ENCODE measurements at regions not wholly inside any gene's neighbourhood (a gene's known extent, or its start where the extent isn't known, plus 50 kb on each side); places are given as distances from the start of the nearest gene placed in this dataset.

DNA sequence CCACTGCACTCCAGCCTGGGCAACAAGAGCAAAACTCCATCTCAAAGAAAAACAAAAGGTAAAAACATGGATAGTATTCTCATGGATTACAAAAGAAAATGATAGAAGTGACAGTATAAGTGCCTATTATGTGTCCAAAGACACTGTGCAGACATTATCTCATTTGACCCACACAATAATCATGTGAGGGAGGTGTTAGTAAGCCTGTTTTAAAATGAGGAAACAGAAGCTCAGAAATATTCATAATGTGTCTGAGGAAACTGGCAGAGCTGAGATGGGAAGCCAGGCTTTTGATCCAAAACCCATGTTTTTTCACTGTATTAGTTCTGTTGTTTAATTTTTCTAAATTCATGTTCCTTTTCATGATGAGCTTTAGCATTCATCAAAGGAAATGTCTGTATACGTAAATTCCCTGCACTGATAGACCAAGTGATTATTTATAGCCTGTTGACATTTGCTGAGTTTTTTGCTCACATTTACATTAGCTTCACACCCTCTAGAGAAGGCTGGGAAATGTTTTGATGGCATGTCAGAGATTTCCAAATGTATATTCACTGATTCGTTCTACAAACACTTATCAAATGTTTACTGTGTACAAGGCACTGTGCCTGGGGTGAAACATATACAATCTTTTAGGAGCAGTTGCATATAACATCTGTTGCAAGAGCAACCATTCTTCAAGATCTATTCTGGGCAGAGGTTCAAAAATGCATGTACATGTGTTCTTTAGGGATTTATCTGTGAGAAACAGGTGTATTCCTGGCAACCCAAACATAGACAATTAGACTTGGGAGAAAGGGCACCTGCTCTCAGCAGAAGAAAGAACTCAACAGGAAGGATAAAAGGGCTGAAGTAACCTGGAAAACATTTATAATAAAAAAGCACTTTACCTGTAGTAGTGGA, 331.5 kb downstream of the SAMD5 start:
- no peak for DNase-seq
- TF ChIP-seq POLR2A (IDR thresholded peaks at IDR 0.05; ENCODE audit: low read length) = no peak

DNA sequence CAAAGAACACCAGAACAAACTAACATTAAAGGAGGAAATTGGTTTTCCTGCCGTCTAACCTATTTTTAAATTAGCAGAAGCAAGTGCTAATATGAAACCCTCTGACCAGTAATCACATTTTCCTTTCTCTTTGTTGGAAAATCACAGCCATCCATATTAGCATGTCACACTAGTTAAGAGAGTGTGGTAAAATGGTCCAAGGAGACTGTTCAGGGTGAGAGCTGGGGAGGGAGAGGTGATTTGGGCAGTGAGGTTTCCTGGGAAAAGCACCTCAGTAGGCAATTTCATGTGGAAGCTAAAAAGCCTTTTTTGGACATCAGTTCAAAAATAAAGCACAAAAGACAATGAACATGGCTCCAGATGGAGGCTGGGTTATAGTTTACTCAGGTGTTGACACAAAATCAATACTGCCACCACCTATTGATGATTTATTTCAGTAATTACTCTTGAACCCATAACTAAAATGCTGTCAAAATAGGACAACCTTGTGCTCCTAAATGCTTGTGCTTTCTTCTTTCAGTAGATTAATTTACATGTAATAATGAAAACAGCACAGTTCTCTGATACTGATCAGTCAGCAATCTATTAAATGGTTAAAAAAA, 333.2 kb downstream of the SAMD5 start:
- TF ChIP-seq GATA1 (IDR thresholded peaks at IDR 0.05; ENCODE audit: low read depth, low read length) (no peak), POLR2A (IDR thresholded peaks at IDR 0.05; ENCODE audit: low read length) (no peak)
- no peak for DNase-seq

DNA sequence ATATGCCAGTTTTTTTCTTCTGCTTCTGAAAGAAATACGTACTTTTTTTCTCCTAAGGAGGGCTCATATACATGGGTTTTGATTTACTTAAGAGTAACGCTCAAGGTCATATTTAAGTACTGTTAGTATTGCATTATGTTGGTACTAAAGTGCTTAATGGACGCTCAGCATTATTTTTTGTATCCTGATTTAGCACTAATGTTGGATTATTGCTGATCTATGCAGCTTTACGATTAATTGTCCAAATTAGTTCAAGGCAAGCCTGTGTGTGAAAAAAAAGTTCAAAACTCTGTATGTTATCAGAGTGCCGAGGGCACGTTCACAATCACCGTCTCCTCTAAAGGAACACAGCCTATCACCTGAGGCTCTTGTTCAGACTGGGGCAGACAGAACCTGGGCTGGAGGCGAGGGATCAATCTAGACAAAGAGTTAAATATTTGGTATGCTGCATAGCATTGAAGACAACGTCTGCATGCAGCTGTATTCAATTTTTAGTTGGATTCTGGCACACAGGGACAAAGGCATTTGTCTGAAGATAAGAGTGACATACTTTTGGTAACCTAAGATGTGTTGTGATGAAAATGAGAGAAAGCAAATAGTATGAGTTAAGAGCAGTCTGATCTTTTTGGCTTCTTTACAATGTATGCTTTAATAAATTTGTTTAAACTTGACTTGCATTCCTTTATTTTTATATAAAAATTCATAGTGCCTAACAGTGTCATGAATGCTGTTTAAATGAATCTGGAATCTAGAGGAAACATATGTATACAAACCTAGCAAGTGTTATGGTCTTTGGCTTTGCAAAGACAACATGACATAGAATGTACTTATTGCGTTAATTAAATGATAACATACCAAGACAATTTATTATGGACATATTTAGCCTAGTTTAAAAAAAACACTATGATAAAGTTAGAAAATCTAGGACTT, 341.2 kb downstream of the SAMD5 start:
- TF ChIP-seq POLR2A (IDR thresholded peaks at IDR 0.05; ENCODE audit: low read length) (no peak), GATA1 (IDR thresholded peaks at IDR 0.05; ENCODE audit: low read depth, low read length) (no peak)
- DNase-seq = no peak

DNA sequence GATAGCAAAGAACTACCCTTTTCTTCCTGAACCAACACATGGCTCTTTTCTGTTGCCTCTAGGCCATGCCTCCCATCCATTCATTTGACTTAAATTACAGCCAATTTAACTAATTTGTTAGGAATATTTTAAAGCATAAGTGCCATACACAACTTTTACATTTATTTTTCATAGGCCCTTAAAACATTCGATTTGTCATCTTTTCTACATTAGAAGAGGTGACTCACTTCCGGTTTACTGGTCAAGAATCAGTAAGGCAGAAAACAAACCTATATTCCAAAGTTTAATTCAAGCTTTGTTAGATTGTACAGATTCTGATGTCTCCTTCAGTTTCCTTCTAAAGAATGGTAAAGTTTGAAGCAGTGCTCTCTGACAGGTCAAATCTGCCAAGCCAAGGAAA, 344.3 kb downstream of the SAMD5 start:
- no peak for TF ChIP-seq POLR2A (IDR thresholded peaks at IDR 0.05; ENCODE audit: low read length)
- TF ChIP-seq GATA1 (IDR thresholded peaks at IDR 0.05; ENCODE audit: low read depth, low read length) = no peak
- no peak for DNase-seq

DNA sequence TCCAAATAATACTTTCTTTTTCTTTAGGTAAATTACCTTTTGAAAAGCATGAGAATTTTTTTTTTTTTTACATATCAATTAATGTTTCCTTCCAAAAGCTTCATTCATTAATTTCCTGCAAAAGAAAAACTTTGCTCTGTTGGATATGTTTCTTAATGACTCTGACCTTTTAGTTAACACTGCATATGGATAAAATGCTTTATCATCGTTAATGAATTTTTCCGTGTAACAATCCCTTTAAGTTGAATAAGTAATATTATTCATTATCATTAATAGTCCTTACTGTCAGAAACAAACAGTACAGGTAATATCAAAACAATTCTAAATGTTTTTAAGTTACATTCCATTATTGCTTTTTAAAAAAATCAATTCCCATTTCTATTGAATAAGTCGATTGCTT, 345.1 kb downstream of the SAMD5 start:
- TF ChIP-seq POLR2A (IDR thresholded peaks at IDR 0.05; ENCODE audit: low read length) = no peak
- no peak for TF ChIP-seq GATA1 (IDR thresholded peaks at IDR 0.05; ENCODE audit: low read depth, low read length)
- no peak for DNase-seq

DNA sequence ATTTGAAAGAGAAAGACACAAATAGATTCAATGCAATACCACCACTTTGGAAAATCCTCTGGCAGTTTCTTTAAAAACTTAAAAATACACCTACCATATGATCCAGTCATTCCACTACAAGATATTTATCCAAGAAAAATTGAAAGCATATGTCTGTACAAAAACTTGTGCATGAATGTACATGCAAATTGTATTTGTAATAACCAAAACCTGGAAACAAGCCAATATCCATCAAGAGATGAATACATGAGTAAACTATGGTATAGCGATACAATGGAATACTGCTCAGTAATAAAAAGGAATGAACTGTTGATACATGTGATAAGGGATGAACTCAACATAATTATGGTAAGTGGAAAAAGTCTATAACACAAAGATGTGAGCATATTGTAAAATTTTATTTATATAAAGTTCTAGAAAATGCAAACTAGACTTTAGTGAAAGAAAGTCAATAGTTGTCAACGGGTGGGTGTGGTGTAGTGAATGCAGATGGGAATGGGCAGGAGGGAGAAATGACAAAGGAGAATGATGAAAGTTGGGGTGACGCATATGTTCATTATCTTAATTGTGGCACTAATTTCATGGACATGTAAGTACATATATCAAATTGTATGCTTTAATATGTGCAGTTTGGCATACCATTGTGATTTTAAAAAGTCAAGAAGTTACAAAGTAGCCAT, 347.5 kb downstream of the SAMD5 start:
- no peak for TF ChIP-seq GATA1 (IDR thresholded peaks at IDR 0.05; ENCODE audit: low read depth, low read length)
- DNase-seq = no peak

DNA sequence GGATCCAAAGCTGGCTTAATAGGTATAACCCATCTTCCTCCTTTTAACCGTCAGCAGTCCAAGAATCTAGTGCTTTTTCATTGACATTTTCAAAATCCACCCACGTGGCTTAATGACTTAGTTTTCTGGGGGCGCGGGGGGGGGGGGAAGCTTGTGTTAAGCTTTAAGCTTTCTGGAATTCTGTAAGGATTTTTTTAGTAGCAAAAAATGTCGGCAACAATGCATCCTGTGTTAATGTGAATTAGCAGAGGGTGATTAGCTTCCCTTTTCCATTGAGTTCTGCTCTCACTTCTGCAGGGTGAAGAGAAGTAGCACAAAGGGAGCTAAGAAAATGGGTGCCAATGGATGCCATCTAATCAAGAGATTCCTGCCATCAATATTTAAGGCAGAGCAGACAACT, 348.2 kb downstream of the SAMD5 start:
- TF ChIP-seq GATA1 (IDR thresholded peaks at IDR 0.05; ENCODE audit: low read depth, low read length) (no peak), POLR2A (IDR thresholded peaks at IDR 0.05; ENCODE audit: low read length) (no peak)
- DNase-seq = no peak

DNA sequence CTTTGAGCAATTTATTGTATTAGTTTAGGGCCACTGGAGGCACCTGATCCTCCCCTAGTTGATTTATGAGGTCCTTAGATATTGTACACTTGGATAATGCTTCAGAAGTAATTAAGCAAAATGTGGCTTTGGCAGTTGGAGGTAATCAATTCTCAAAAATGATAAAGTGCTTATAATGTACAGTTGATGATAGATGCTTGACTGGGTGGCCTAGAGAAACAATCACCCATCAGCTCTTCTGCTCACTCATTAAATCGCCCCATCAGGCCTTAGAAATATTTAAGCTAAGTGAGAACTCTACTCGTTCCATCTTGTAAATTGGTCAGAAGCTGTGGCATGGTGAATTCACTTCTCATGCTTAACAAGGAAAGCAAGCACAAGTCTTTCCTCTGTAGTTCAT, 349.9 kb downstream of the SAMD5 start:
- TF ChIP-seq POLR2A (IDR thresholded peaks at IDR 0.05; ENCODE audit: low read length) = no peak
- no peak for TF ChIP-seq GATA1 (IDR thresholded peaks at IDR 0.05; ENCODE audit: low read depth, low read length)
- no peak for DNase-seq

DNA sequence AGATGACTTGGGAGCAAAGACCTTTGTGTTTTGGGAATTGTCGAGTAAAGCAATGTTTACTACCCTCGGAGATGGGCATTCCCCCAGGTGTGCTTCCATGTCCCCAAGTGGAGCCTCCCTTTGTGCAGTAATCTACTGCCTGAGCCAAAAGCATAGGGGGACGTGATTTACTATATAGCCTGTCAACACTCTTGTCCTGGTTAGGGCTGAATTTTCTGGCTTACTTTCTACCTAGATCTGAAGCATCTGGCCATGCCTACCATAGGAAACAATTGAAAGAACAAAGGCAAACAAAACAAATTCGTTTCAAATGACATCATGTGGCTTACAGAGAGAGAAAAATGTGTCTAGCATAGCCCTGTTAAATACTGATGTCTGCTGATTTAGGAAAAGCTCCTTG, 350.6 kb downstream of the SAMD5 start:
- no peak for TF ChIP-seq POLR2A (IDR thresholded peaks at IDR 0.05; ENCODE audit: low read length)
- no peak for TF ChIP-seq GATA1 (IDR thresholded peaks at IDR 0.05; ENCODE audit: low read depth, low read length)
- DNase-seq = no peak

DNA sequence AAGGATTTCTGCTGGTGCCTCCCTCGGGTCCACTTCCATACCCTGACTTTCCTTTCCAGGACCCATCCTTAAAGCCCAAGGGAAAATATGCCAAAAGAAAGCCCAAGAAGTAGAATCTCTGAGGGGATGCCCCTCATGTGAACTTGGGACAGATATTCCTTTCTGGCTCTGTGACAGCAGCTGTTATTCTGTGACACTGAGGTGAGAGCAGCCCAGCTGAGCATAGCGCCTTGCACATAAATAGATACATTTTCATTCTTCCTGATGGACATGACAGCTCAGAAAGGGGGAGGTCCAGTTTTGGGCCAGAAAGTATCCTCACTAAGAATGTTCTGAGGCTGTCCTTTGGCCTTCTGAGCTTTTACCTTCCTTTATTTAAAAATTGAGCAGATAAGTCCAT, 353.2 kb downstream of the SAMD5 start:
- TF ChIP-seq GATA1 (IDR thresholded peaks at IDR 0.05; ENCODE audit: low read depth, low read length) = no peak
- no peak for TF ChIP-seq POLR2A (IDR thresholded peaks at IDR 0.05; ENCODE audit: low read length)
- DNase-seq = no peak

DNA sequence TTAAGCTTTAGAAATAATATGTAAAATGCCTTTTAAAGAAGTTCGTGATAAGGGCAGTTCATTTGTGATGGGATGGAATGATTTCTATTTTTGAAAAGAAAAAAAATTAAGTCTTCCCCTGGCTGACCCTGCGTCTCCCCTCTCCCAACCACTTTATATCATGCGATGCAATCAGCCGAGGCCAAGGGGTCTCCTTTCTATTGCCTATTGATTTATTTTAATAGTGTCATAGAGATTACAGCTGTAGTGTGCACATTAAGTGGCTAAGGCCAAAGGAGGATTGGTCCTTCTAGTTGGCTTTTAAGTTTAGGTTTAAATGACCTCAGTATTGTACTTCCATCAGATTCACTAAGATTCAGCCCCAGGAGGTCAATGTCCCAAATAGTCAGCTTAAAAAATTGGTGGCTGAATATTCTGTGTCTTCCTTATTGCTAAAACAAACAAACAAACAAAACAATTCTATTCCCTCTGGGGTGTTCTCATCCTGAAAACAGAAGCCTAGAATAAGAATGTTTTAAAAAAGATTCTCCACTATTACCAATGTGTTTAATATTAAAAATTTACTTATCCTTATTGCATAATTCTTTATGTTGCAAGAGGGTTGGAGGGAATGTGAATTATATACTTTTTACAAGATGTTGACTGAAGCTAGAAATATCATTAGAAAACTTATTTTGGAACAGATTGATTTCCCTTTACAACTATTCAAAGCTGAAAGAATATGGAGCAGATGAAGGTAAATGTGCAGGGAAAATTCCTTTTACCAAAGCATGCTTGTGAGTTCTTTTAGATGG, 359.1 kb downstream of the SAMD5 start:
- no peak for DNase-seq
- TF ChIP-seq GATA1 (IDR thresholded peaks at IDR 0.05; ENCODE audit: low read depth, low read length) (no peak), POLR2A (IDR thresholded peaks at IDR 0.05; ENCODE audit: low read length) (no peak)

DNA sequence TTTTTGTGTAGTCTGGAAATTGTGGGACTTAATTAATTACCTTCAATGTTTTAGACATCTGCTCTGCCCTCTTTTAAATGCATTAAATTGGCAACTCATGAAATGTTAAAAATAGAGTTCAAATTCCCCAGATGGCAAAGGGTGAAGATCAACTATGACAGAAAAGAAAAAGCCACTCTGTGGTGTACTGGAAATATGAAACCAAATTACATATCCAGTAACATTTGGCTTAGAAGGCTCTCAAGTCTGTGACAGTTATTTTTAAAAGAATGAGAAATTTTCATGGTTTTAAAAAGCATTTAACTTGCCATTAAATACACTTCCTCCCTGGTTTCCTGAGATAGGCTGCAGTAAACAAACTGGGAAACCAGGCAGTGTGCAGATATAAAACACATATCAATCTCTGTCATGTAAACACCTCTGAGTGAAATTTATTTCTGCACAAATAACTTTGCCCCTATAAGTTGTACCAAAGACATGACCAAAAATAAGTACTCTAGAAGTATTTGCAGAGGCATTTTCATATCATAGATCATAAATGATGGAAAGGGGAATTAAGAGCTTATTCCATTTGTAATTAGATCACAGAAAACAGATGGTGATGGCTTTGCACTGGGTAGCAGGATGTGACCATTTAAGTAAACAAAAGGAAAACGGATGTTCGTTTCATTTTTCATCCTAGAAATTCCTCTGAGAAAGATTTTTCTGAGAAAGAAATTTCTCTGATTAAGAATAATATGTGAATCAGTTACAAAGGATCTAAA, 360.1 kb downstream of the SAMD5 start:
- TF ChIP-seq GATA1 (IDR thresholded peaks at IDR 0.05; ENCODE audit: low read depth, low read length) (no peak), POLR2A (IDR thresholded peaks at IDR 0.05; ENCODE audit: low read length) (no peak)
- no peak for DNase-seq
